Activated T-helper 1 cell treated with anti-CD3 and anti-CD28 coated beads, Interleukin-12 subunit alpha, Interleukin-12 subunit beta, Interleukin-2, Interleukin-4 antibody, amounts not matched to agents 30 ng/mL and 10 ng/mL and 1 ng/mL, durations not matched to agents 14 hours and 24 hours and 36 hours (primary cell): ENCODE measurements at regions not wholly inside any gene's neighbourhood (a gene's known extent, or its start where the extent isn't known, plus 50 kb on each side); places are given as distances from the start of the nearest gene placed in this dataset.
"Not testable (repeated sequence)": the region's sequence is repeated elsewhere in the genome, so short reads cannot be mapped to it uniquely, and the experiment has no call there.

Experiments
- DNase-seq: peaks from one replicate; pipeline ENCODE4 v3.0.0; 2021; ENCODE audit warnings: low spot score
- H3K27ac Mint-ChIP-seq: one replicate; pipeline ENCODE4 v1.8.0; 2021; ENCODE audit warnings: mild to moderate bottlenecking, mixed read lengths
- H3K27me3 Mint-ChIP-seq: one replicate; pipeline ENCODE4 v1.8.0; 2022; ENCODE audit warnings: mild to moderate bottlenecking, moderate library complexity, mixed read lengths; ENCODE audit not compliant: insufficient read depth
- H3K36me3 Mint-ChIP-seq: one replicate; pipeline ENCODE4 v1.8.0; 2021; ENCODE audit warnings: low read depth, mixed read lengths
- H3K4me1 Mint-ChIP-seq: one replicate; pipeline ENCODE4 v1.8.0; 2021; ENCODE audit warnings: low read depth, mixed read lengths
- H3K4me3 Mint-ChIP-seq: one replicate; pipeline ENCODE4 v1.8.0; 2021; ENCODE audit warnings: mild to moderate bottlenecking, moderate library complexity, mixed read lengths
- H3K9me3 Mint-ChIP-seq: one replicate; pipeline ENCODE4 v1.8.0; 2021; ENCODE audit warnings: mixed read lengths
- intact Hi-C: fragments of 100-400 bp; cut with micrococcal nuclease; formaldehyde crosslinking; loops from one replicate; pipeline ENCODE4 v1.15.1; 2024

DNA sequence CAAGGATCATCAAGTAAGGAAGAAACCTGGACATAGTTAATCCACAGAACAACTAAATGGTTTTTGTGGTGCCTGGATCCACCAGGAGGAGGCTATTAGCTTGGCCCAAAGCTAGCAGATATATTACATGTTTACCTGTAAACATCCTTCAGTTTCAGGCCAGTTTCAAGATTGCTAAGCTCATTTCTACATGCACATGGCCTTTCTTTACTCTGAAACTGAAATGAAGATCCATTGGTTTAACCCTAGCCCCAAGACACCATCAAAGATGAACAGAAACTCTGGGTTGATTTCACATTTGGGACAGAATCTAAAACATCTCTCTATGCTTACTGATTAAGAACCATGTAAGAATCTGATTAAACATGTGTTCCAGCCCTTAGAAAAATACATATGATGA, 611.8 kb downstream of the TLE1 start:
- Mint-ChIP-seq H3K9me3 (peaks cover 4% of the 10 kb centered on the region), H3K4me1 (no peaks in the 10 kb centered on the region), H3K27me3 (no peaks in the 10 kb centered on the region), H3K4me3 (no peak overlapping the region), H3K27ac (no peak overlapping the region), H3K36me3 (no peaks in the 10 kb centered on the region)
- no peak for DNase-seq
- intact Hi-C loops: no loop called here

DNA sequence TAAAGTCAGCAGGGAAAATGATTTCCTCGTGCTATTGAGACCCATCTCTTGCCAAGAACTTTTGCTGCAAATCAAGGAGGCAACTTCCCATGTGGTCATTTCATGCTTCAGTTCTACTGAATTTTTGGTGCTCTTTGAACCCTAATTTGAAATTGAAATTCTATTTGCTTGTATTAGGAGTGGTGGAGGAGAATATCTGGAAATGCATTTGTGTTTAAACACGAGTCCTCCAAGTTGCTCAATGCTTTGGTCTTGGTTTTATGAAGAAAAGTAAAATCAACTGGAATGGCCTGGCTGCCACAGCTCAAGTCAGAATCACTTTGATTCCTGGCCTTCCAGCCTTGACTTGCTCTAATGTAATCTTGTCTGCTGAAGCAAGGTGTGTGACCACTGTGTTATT, 613.2 kb downstream of the TLE1 start:
- peaks cover 4% of the 10 kb centered on the region for H3K9me3 Mint-ChIP-seq

DNA sequence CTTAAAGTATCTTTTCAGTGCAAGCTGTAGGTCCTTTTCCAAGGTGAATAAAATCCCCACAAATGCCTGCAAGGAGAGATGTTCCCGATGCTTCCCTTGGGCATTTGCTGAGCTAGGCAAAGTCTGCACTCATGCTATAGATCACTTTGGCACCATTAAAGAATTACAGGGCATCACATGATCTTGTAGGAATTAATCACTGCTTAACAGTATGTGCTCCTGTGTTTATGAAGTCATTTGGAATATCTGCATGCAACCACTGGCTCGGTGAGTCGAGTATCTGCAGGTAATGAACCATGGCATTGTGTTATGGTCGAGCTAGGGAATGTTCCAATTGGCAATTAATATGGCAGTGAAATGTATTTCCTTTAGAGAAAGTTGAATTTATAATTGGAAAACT, 615.1 kb downstream of the TLE1 start:
- H3K36me3 Mint-ChIP-seq: no peaks in the 10 kb centered on the region
- no peak overlapping the region for H3K27ac Mint-ChIP-seq
- intact Hi-C loops: no loop called here
- no peaks in the 10 kb centered on the region for H3K4me1 Mint-ChIP-seq
- H3K9me3 Mint-ChIP-seq: no peaks in the 10 kb centered on the region
- H3K27me3 Mint-ChIP-seq: no peaks in the 10 kb centered on the region
- H3K4me3 Mint-ChIP-seq: no peak overlapping the region
- no peak for DNase-seq

More for the DNA sequence above, 613.2 kb downstream of the TLE1 start:
- no peak overlapping the region for H3K27ac Mint-ChIP-seq
- no peaks in the 10 kb centered on the region for H3K27me3 Mint-ChIP-seq
- H3K4me1 Mint-ChIP-seq: no peaks in the 10 kb centered on the region
- DNase-seq: no peak
- no peak overlapping the region for H3K4me3 Mint-ChIP-seq
- intact Hi-C loops: no loop called here
- no peaks in the 10 kb centered on the region for H3K36me3 Mint-ChIP-seq

DNA sequence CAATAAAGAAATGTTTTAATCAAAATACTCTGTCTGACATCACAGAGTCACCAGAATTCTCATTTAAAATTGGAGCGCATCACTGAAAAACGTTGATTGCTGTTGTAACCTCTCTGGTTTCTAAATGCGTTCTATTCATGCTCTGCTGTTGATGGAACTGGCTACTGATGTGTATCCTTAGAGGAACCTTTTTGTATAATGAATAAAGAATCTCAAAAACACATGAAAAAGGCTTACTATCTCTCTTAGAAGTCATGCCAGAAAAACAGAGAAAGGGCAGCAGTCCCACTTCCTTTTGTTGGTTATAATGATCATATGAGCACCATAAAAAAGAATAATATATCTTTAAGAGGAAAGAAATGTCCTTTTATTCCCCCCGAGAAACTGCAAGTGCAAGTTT, 615.5 kb downstream of the TLE1 start:
- no peaks in the 10 kb centered on the region for H3K4me1 Mint-ChIP-seq
- no peaks in the 10 kb centered on the region for H3K36me3 Mint-ChIP-seq
- no peaks in the 10 kb centered on the region for H3K9me3 Mint-ChIP-seq
- no peaks in the 10 kb centered on the region for H3K27me3 Mint-ChIP-seq
- no peak overlapping the region for H3K27ac Mint-ChIP-seq
- DNase-seq: no peak
- no peak overlapping the region for H3K4me3 Mint-ChIP-seq
- intact Hi-C loops: no loop called here

DNA sequence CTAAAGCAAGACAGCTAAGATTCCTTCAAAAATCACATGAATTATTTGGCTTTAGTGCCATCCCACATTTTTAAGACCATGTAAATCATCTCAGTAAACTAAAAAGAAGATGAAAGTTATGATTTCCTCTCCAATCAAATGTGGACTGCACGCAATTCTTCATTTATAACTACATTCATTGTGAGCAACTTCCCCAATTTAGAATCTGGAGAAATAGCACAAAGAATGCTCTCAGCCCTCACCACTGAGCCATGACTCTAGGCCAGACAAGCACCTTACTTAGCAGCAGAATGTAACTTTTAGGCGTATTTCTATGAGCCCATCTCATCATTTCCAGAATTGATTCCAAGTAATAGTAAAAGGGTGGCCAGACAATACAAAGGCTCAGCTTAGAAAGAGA, 616.6 kb downstream of the TLE1 start:
- intact Hi-C loops: no loop called here
- Mint-ChIP-seq H3K36me3 (no peaks in the 10 kb centered on the region), H3K9me3 (no peaks in the 10 kb centered on the region), H3K27ac (no peak overlapping the region), H3K4me3 (no peak overlapping the region), H3K4me1 (no peaks in the 10 kb centered on the region), H3K27me3 (no peaks in the 10 kb centered on the region)
- no peak for DNase-seq

DNA sequence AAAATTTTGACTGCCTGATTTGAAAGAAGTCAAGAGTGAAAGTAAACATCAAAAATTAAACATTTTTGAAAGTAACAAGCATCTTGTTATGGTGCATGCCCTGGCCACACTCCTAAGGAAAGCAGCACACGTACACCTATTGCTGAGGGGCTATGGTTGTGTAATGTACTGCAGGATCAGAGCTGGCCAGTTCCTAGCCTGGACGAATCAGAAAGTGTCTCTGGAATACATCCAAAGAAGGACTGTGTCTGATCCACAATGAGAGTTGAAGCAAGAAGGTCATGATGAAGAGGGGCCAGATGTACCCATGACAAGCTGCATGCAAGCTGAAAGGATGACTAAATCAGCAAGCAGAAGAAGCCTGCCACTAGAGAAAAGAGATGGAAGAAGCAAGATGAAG, 618.2 kb downstream of the TLE1 start:
- no peaks in the 10 kb centered on the region for H3K27me3 Mint-ChIP-seq
- H3K9me3 Mint-ChIP-seq: no peaks in the 10 kb centered on the region
- no peak overlapping the region for H3K27ac Mint-ChIP-seq
- H3K36me3 Mint-ChIP-seq: no peaks in the 10 kb centered on the region
- H3K4me3 Mint-ChIP-seq: no peak overlapping the region
- no peak for DNase-seq
- H3K4me1 Mint-ChIP-seq: no peaks in the 10 kb centered on the region
- intact Hi-C loops: no loop called here

DNA sequence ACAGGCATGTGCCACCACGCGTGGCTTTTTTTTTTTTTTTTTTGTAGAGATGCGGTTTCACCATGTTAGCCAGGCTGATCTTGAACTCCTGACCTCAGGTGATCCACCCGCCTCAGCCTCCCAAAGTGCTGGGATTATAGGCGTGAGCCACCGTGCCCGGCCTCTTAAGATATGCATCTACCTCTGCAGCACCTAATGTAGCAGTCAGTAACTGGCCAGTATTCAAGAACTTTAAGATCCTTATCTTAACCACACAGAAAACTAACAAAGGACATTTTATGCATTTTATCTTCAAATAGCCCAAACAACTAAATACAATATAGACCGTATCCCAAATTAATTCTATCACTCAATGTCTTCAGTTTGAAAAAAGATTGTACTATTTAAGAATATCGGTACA, 618.7 kb downstream of the TLE1 start:
- DNase-seq: no peak
- Mint-ChIP-seq H3K9me3 (no peaks in the 10 kb centered on the region), H3K27me3 (no peaks in the 10 kb centered on the region), H3K4me3 (no peak overlapping the region), H3K27ac (no peak overlapping the region), H3K4me1 (no peaks in the 10 kb centered on the region), H3K36me3 (no peaks in the 10 kb centered on the region)
- intact Hi-C loops: no loop called here

DNA sequence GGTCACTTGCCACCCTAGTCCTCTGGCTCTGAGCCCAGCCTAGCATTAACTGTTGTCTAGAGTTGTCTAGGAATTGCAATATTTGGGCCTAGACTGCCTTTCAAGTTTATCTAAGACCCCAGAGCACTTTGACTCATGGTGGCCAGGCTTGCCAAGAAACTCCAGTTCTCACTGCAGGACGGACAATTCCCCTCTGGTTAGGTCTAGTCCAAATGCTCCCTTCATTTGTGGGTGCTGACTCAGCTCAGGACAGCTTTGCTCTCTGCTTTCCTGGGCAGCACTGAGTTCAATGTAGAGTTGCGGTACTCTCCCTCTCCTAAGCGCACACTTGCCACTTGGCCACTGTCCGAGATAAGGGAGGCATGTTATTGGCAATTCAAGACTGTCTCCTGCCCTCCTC, 619.4 kb downstream of the TLE1 start:
- no peaks in the 10 kb centered on the region for H3K36me3 Mint-ChIP-seq
- H3K4me1 Mint-ChIP-seq: no peaks in the 10 kb centered on the region
- H3K4me3 Mint-ChIP-seq: no peak overlapping the region
- H3K9me3 Mint-ChIP-seq: no peaks in the 10 kb centered on the region
- H3K27me3 Mint-ChIP-seq: no peaks in the 10 kb centered on the region
- intact Hi-C loops: no loop called here
- DNase-seq: no peak
- H3K27ac Mint-ChIP-seq: no peak overlapping the region

DNA sequence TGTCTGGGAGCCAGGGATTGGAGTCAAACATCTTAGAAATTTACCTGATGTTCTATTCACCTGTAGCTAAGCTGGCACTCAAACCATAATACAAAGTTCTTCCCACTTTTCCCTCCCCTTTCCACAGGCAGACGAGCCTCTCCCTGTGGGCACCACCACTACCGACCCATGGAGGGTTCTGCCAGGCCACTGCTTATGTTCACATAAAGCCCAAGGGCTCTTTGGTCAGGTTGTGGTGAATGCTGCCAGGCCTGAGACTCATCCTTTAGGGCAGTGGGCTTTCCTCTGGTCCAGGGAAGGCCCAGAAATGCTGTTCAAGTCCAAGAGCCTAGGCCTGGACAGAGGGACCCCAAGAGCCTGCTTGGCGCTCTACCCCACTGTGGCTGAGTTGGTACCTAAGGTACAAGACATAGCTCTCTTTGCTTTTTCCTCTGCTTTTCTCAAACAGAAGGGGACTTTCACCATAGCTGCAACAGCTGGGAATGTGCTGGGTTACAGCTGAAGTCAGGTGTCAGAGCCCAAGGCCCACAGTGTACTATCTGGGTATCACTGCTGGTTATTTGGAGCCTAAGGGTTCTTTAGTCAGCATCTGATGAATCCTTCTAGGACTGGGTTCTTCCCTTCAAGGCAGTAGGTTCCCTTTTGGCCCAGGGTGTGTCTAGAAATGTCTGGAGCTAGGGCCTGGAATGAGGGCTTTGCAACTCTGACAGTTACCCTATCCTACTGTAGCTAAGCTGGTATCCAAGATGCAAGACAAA, 620.1 kb downstream of the TLE1 start:
- no peak for DNase-seq
- Mint-ChIP-seq H3K36me3 (no peaks in the 10 kb centered on the region), H3K4me1 (no peaks in the 10 kb centered on the region), H3K9me3 (no peaks in the 10 kb centered on the region), H3K4me3 (no peak overlapping the region), H3K27ac (no peak overlapping the region), H3K27me3 (no peaks in the 10 kb centered on the region)
- intact Hi-C loops: no loop called here

DNA sequence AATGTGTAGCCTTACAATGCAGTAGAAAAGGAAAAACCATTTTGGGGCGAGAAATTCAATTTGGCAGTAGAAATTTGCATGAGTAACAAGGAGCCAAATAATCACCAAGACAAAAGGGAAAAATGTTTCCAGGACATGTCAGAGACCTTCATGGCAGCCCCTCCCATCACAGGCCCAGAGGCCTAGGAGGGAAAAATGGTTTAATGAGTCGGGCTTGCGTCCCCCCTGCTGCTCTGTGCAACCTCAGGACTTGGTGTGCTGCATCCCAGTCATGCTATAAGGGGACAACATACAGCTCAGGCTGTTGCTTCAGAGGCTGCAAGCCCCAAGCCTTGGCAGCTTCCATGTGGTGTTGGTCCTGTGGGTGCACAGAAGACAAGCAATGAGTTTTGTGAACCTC, 626.4 kb downstream of the TLE1 start:
- peaks cover 12% of the 10 kb centered on the region for H3K9me3 Mint-ChIP-seq
- H3K36me3 Mint-ChIP-seq, intact Hi-C loops, DNase-seq, H3K4me1 Mint-ChIP-seq, H3K27me3 Mint-ChIP-seq, H3K4me3 Mint-ChIP-seq, H3K27ac Mint-ChIP-seq: not testable (repeated sequence)

DNA sequence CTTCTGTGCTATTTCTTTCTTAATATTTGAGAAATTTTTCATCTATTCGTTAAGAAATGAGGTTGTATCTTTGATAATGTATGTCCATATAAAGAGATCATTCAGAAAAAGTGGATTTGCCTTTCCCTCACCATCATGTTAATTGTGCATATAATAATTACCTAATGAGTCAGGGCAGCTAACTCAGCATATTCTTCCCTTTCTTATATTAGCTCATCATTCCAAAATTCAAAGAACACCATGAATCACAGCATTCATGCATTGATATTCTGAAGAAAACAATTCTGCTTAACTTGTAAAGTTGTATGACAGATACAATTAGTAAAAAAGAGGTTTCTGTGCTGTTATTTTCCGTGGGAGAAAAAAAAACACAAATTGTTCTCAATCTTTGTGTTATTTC, 630.6 kb downstream of the TLE1 start:
- no peak overlapping the region for H3K4me3 Mint-ChIP-seq
- no peak overlapping the region for H3K27ac Mint-ChIP-seq
- H3K27me3 Mint-ChIP-seq: no peaks in the 10 kb centered on the region
- intact Hi-C loops: no loop called here
- peaks cover 12% of the 10 kb centered on the region for H3K9me3 Mint-ChIP-seq
- DNase-seq: no peak
- no peaks in the 10 kb centered on the region for H3K4me1 Mint-ChIP-seq
- no peaks in the 10 kb centered on the region for H3K36me3 Mint-ChIP-seq

DNA sequence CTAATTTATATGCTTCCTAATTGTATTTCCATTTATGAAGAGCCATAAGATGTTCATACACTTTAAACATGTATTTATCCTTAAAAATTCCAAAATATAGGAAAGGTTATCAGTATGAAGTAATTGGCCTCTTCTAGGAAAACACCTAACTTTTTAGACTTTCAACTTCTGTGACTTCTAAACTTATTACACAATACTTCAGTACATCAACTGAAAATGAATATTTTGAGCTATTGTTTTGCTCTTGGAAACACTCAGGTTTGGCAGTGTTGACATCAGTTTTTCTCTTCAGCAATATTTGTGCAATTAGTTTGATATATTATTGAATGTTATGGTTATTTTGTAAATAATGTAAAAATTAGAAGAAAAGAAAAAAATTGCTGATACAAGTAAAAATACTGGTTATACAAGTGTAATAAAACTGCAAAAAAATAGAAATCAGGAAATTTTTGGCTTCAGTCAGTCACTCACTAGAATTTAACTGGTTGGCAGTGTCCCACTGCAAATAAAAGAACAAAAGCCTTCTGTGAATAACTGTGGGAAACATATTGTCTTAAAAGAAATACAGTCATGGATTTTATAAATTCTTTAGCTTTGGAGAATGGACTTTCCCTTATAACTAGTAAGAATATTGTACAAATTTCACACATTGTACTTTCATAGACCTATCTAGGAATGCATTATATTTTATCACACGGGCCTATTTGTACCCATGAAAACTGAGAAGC, 635.9 kb downstream of the TLE1 start:
- no peaks in the 10 kb centered on the region for H3K27me3 Mint-ChIP-seq
- no peak for DNase-seq
- no peaks in the 10 kb centered on the region for H3K36me3 Mint-ChIP-seq
- intact Hi-C loops: no loop called here
- H3K4me3 Mint-ChIP-seq: no peak overlapping the region
- no peaks in the 10 kb centered on the region for H3K4me1 Mint-ChIP-seq
- peaks cover 4% of the 10 kb centered on the region for H3K9me3 Mint-ChIP-seq
- H3K27ac Mint-ChIP-seq: no peak overlapping the region

DNA sequence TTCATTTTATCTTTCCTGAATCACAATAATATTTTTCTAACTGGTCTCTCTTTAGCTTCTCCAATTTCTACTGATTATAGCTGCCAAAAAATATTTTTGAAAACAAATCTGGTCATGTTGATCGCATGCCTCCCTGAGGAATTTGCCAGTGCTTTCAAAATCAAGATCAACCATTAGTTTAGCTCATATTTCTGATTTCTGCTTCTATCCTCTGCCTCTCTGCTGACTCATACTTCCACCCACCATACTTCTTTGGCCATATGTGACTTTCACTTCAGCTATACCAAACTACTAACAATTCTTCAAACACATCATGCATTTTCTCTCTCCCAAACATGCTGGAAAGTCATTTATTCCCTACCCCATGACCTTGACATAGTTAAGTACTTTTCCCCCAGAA, 636.5 kb downstream of the TLE1 start:
- no peak overlapping the region for H3K4me3 Mint-ChIP-seq
- intact Hi-C loops: no loop called here
- no peak overlapping the region for H3K27ac Mint-ChIP-seq
- no peaks in the 10 kb centered on the region for H3K36me3 Mint-ChIP-seq
- peaks cover 4% of the 10 kb centered on the region for H3K9me3 Mint-ChIP-seq
- no peaks in the 10 kb centered on the region for H3K4me1 Mint-ChIP-seq
- DNase-seq: no peak
- H3K27me3 Mint-ChIP-seq: no peaks in the 10 kb centered on the region
